Cardiac muscle cell (in vitro differentiated cells and primary cell): ENCODE measurements at regions not wholly inside any gene's neighbourhood (a gene's known extent, or its start where the extent isn't known, plus 50 kb on each side); places are given as distances from the start of the nearest gene placed in this dataset.

Source experiments
- DNase-seq, 2 donors: peaks; one replicate each; pipeline versions ENCODE4 v3.0.0 to v3.0.0-alpha.2; 2010 to 2017; ENCODE audit warnings: low read depth in 1 of 2, low spot score in 1 of 2
- H3K27ac ChIP-seq: fragments of 200-600 bp; sonication (generic); 2 replicates; pipeline ENCODE4 v1.5.1; 2016
- H3K27me3 ChIP-seq: fragments of 200-600 bp; sonication (generic); 2 replicates; pipeline ENCODE4 v1.6.0; 2016; ENCODE audit warnings: control low read depth
- H3K36me3 ChIP-seq: fragments of 200-600 bp; sonication (generic); 2 replicates; pipeline ENCODE4 v1.5.1; 2016; ENCODE audit warnings: control low read depth
- H3K4me1 ChIP-seq: fragments of 200-600 bp; sonication (generic); 2 replicates; pipeline ENCODE4 v1.8.1; 2017; ENCODE audit warnings: low read depth, mild to moderate bottlenecking, mixed run types
- H3K4me3 ChIP-seq: fragments of 200-600 bp; sonication (generic); 2 replicates; pipeline ENCODE4 v1.5.1; 2016; ENCODE audit warnings: mild to moderate bottlenecking
- H3K9me3 ChIP-seq: fragments of 200-600 bp; sonication (generic); 2 replicates; pipeline ENCODE4 v1.5.1; 2017; ENCODE audit warnings: low read depth, mild to moderate bottlenecking, control low read depth
- CTCF ChIP-seq: IDR thresholded peaks from 2 replicates; pipeline ENCODE4 v1.5.1; 2012; ENCODE audit warnings: low read depth, mild to moderate bottlenecking, low read length

- Histone ChIP-seq H3K4me3 (no peak overlapping the region), H3K4me1 (peaks cover 6% of the 10 kb centered on the region), H3K9me3 (no peaks in the 10 kb centered on the region), H3K27me3 (no peaks in the 10 kb centered on the region), H3K27ac (no peak overlapping the region), H3K36me3 (no peaks in the 10 kb centered on the region)
- DNase-seq: no peak
- TF ChIP-seq CTCF: no peak
Measured at GRCh38 chr4:19104176-19104575, 1082.6 kb upstream of the LCORL start.

DNA sequence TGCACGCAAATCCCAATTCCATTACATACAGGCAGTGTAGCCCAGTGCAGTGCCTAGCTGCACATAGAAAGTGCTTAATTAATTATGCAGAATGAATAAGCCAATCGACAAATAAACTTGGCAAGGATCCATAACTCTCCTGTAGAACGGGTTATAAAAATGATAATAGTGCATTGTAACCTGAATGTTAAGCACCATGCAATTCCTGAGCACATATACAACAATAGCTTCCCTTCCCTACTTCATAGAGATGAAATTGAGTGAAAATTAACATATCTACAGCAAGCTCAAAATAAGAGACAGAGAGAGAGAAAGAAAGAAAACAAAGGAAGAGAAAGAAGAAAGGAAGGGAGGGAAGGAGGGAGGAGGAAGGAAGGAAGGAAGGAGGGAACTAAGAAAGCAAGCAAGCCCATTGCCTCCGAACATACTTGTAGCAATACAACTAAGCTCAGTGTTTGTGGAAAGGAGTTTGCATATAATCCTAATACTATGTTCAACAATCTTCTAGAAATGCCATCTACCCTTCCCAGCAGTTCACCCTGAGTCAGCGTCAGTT lies 1074.0 kb upstream of the LCORL start:
- H3K4me1 ChIP-seq: no peaks in the 10 kb centered on the region
- no peaks in the 10 kb centered on the region for H3K27me3 ChIP-seq
- no peak for DNase-seq
- H3K36me3 ChIP-seq: no peaks in the 10 kb centered on the region
- no peak overlapping the region for H3K4me3 ChIP-seq
- H3K27ac ChIP-seq: no peak overlapping the region
- no peaks in the 10 kb centered on the region for H3K9me3 ChIP-seq
- TF ChIP-seq CTCF: no peak

DNA sequence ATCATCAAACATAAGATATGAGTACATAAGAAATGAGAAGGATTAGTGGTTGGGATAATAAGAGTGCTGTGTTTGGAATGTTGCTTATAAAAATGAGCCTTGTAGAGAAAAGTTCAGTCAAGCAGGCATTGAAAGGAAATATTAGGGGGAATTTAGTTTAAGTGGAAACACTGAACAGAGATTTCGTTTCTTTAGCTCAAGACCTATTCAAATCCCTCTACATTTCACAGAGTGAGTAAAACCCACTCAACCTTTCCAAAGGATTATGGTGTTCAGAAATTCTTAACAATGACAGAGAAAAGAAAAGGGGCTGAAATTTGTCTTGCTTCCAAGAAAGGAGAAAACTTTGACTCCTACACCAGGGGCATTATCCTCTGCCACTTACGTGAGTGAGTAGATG lies 1072.4 kb upstream of the LCORL start:
- H3K27ac ChIP-seq: no peak overlapping the region
- no peaks in the 10 kb centered on the region for H3K4me1 ChIP-seq
- no peaks in the 10 kb centered on the region for H3K27me3 ChIP-seq
- H3K9me3 ChIP-seq: no peaks in the 10 kb centered on the region
- no peak for TF ChIP-seq CTCF
- H3K4me3 ChIP-seq: no peak overlapping the region
- no peaks in the 10 kb centered on the region for H3K36me3 ChIP-seq
- no peak for DNase-seq

- Histone ChIP-seq H3K9me3 (no peaks in the 10 kb centered on the region), H3K4me3 (no peak overlapping the region), H3K27ac (no peak overlapping the region), H3K27me3 (no peaks in the 10 kb centered on the region), H3K4me1 (no peaks in the 10 kb centered on the region), H3K36me3 (no peaks in the 10 kb centered on the region)
- no peak for DNase-seq
- no peak for TF ChIP-seq CTCF
Measured at GRCh38 chr4:19092797-19093196, 1071.2 kb upstream of the LCORL start.

DNA sequence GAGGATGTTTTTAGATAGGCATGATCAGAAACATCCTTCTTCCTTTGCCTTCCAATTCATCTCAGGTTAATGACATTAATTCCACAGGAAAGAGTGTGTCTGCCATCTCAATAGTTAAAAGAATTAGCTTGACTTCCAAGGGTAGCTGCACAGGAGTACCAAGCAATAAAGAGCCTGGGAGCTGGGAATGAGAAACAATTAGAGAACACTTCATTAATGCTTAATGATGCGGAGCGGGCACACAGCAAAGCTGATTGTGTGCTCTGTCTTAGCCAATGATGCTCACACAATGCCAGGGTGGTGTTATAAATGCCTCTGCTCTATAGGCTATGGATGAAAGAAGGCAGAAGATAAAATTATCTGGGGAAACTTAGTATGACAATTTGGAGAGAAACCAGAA lies 1052.5 kb upstream of the LCORL start:
- H3K36me3 ChIP-seq: no peaks in the 10 kb centered on the region
- H3K9me3 ChIP-seq: no peaks in the 10 kb centered on the region
- TF ChIP-seq CTCF: no peak
- no peak overlapping the region for H3K27ac ChIP-seq
- H3K27me3 ChIP-seq: no peaks in the 10 kb centered on the region
- no peak overlapping the region for H3K4me3 ChIP-seq
- no peaks in the 10 kb centered on the region for H3K4me1 ChIP-seq
- DNase-seq: no peak

DNA sequence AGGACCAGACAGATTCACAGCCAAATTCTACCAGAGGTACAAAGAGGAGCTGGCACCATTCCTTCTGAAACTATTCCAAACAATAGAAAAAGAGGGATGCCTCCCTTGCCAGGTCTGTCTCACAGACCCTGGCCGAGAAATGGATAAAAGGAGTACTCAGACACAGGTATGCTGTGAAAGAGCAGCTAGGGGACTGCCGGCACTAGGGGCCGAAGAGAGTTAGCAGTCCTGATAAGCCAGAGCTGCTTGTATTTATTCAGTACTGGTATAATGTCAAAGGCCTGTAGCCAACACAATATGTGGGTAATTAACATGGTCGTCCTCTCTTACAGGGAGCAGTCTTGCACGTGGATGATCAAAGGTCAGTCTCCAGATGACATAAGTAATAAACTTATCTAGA lies 1042.1 kb upstream of the LCORL start:
- no peaks in the 10 kb centered on the region for H3K27me3 ChIP-seq
- TF ChIP-seq CTCF: no peak
- DNase-seq: no peak
- peaks cover 3% of the 10 kb centered on the region for H3K9me3 ChIP-seq
- H3K27ac ChIP-seq: no peak overlapping the region
- H3K4me1 ChIP-seq: no peaks in the 10 kb centered on the region
- no peaks in the 10 kb centered on the region for H3K36me3 ChIP-seq
- H3K4me3 ChIP-seq: no peak overlapping the region
